Neural progenitor cell (in vitro differentiated cells): ENCODE measurements at regions not wholly inside any gene's neighbourhood (a gene's known extent, or its start where the extent isn't known, plus 50 kb on each side); places are given as distances from the start of the nearest gene placed in this dataset.

Source experiments
- DNase-seq: peaks from one replicate; pipeline ENCODE4 v3.0.0-alpha.2; 2016; ENCODE audit warnings: low spot score
- H2AFZ ChIP-seq: fragments of 200-600 bp; sonication (generic); replicated peaks from 2 replicates; pipeline ENCODE4 v1.6.1; 2016; ENCODE audit warnings: antibody characterized with exemption
- H3F3A ChIP-seq: fragments of 200-600 bp; sonication (generic); 2 replicates; pipeline ENCODE4 v1.6.1; 2016; ENCODE audit warnings: antibody characterized with exemption, low read depth
- H3K27ac ChIP-seq: fragments of 200-600 bp; sonication (generic); 2 replicates; pipeline ENCODE4 v1.5.1; 2016; ENCODE audit warnings: mild to moderate bottlenecking
- H3K27me3 ChIP-seq: fragments of 200-600 bp; sonication (generic); 2 replicates; pipeline ENCODE4 v1.6.1; 2016; ENCODE audit warnings: mild to moderate bottlenecking, moderate library complexity
- H3K36me3 ChIP-seq: fragments of 200-600 bp; sonication (generic); 2 replicates; pipeline ENCODE4 v1.5.1; 2016
- H3K4me1 ChIP-seq: fragments of 200-600 bp; sonication (generic); 2 replicates; pipeline ENCODE4 v1.6.1; 2016; ENCODE audit warnings: mixed run types
- H3K4me2 ChIP-seq: fragments of 200-600 bp; sonication (generic); 2 replicates; pipeline ENCODE4 v1.6.1; 2016
- H3K4me3 ChIP-seq: fragments of 200-600 bp; sonication (generic); 2 replicates; pipeline ENCODE4 v1.5.1; 2016
- H3K79me2 ChIP-seq: fragments of 200-600 bp; sonication (generic); 2 replicates; pipeline ENCODE4 v1.6.1; 2016; ENCODE audit warnings: low read depth
- H3K9ac ChIP-seq: fragments of 200-600 bp; sonication (generic); 2 replicates; pipeline ENCODE4 v1.6.1; 2016
- H3K9me3 ChIP-seq: fragments of 200-600 bp; sonication (generic); 2 replicates; pipeline ENCODE4 v1.5.1; 2016; ENCODE audit warnings: low read depth
- H4K20me1 ChIP-seq: fragments of 200-600 bp; sonication (generic); 2 replicates; pipeline ENCODE4 v1.6.1; 2016; ENCODE audit warnings: low read depth
- H3K27ac Mint-ChIP-seq: 3 replicates; pipeline ENCODE4 v1.8.0; 2021; ENCODE audit warnings: mixed read lengths
- H3K27me3 Mint-ChIP-seq: 2 replicates; pipeline ENCODE4 v1.8.0; 2022; ENCODE audit warnings: low read depth, mild to moderate bottlenecking, inconsistent platforms, moderate library complexity, mixed read lengths; ENCODE audit not compliant: insufficient read depth
- H3K36me3 Mint-ChIP-seq: 3 replicates; pipeline ENCODE4 v1.8.0; 2021; ENCODE audit warnings: mixed read lengths
- H3K4me1 Mint-ChIP-seq: 3 replicates; pipeline ENCODE4 v1.8.0; 2021; ENCODE audit warnings: mixed read lengths
- H3K4me3 Mint-ChIP-seq: 3 replicates; pipeline ENCODE4 v1.8.0; 2021; ENCODE audit warnings: mild to moderate bottlenecking, moderate library complexity, mixed read lengths
- H3K9me3 Mint-ChIP-seq: 3 replicates; pipeline ENCODE4 v1.8.0; 2020; ENCODE audit warnings: mixed read lengths
- EZH2 ChIP-seq: fragments of 200-600 bp; sonication (generic); IDR thresholded peaks from 2 replicates; pipeline ENCODE4 v1.6.1; 2017; ENCODE audit warnings: antibody characterized with exemption, mild to moderate bottlenecking, moderate library complexity
- EZH2phosphoT487 ChIP-seq: fragments of 200-600 bp; sonication (generic); IDR thresholded peaks from 2 replicates; pipeline ENCODE4 v1.6.1; 2017; ENCODE audit warnings: antibody characterized with exemption
- TF ChIP-seq, protein P1 (sequence below): fragments of 200-600 bp; sonication (generic); IDR thresholded peaks from 2 replicates; pipeline ENCODE4 v1.5.1; 2017; ENCODE audit warnings: antibody characterized with exemption, mild to moderate bottlenecking

GRCh38 chr4:11843340-11843739, 414.6 kb upstream of the HS3ST1 start:
- peaks cover 13% of the 10 kb centered on the region for H3K4me1 Mint-ChIP-seq
- H3K4me2 ChIP-seq = no peak overlapping the region
- H3K27ac ChIP-seq = no peak overlapping the region
- no peak overlapping the region for H3K9ac ChIP-seq
- H3K9me3 ChIP-seq = no peaks in the 10 kb centered on the region
- no peaks in the 10 kb centered on the region for H3K79me2 ChIP-seq
- no peak overlapping the region for H3K4me3 Mint-ChIP-seq
- H3K36me3 ChIP-seq = no peaks in the 10 kb centered on the region
- no peaks in the 10 kb centered on the region for H3K36me3 Mint-ChIP-seq
- DNase-seq = no peak
- H3K9me3 Mint-ChIP-seq = no peaks in the 10 kb centered on the region
- H4K20me1 ChIP-seq = no peaks in the 10 kb centered on the region
- TF ChIP-seq EZH2phosphoT487 (no peak), EZH2 (no peak)
- TF ChIP-seq, protein P1, sequence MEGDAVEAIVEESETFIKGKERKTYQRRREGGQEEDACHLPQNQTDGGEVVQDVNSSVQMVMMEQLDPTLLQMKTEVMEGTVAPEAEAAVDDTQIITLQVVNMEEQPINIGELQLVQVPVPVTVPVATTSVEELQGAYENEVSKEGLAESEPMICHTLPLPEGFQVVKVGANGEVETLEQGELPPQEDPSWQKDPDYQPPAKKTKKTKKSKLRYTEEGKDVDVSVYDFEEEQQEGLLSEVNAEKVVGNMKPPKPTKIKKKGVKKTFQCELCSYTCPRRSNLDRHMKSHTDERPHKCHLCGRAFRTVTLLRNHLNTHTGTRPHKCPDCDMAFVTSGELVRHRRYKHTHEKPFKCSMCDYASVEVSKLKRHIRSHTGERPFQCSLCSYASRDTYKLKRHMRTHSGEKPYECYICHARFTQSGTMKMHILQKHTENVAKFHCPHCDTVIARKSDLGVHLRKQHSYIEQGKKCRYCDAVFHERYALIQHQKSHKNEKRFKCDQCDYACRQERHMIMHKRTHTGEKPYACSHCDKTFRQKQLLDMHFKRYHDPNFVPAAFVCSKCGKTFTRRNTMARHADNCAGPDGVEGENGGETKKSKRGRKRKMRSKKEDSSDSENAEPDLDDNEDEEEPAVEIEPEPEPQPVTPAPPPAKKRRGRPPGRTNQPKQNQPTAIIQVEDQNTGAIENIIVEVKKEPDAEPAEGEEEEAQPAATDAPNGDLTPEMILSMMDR = no peak
- H3K27ac Mint-ChIP-seq = no peak overlapping the region
- no peaks in the 10 kb centered on the region for H3F3A ChIP-seq
- no peak overlapping the region for H3K4me3 ChIP-seq
- no peaks in the 10 kb centered on the region for H3K4me1 ChIP-seq
- H3K27me3 ChIP-seq = no peaks in the 10 kb centered on the region
- H2AFZ ChIP-seq = no peak overlapping the region
- H3K27me3 Mint-ChIP-seq = peaks cover 2% of the 10 kb centered on the region

DNA sequence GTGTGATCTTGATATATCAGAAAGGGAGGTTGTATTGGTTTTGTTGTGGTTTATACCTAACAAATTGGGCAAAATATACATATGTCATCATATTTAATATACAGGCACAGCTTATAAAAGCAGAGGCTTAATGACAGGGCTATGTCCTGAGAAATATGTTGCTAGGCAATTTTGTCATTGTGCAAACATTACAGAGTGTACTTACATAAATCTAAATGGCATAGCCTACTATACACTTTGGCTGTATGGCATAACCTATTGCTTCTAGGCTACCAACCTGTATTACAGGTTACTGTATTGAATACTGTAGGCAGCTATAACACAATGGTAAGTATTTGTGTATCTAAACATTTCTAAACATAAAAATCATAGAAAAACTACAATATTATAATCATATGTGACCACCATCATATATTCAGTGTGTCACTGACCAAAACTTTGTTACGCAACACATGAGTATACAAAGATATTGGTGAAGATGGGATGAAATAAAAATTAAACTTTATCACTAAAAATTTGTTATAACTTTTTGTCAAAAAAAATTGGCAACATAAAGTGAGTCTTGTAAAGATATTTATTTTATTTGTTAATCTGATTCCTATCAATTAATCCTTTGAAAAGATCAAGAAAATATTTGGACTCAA, 414.0 kb upstream of the HS3ST1 start:
- Mint-ChIP-seq H3K27ac (no peak overlapping the region), H3K27me3 (peaks cover 2% of the 10 kb centered on the region), H3K4me3 (no peak overlapping the region), H3K36me3 (no peaks in the 10 kb centered on the region), H3K9me3 (no peaks in the 10 kb centered on the region), H3K4me1 (peaks cover 13% of the 10 kb centered on the region)
- Histone ChIP-seq H2AFZ (no peak overlapping the region), H3K4me3 (no peak overlapping the region), H3K79me2 (no peaks in the 10 kb centered on the region), H3K27me3 (no peaks in the 10 kb centered on the region), H3K9me3 (no peaks in the 10 kb centered on the region), H3K4me1 (no peaks in the 10 kb centered on the region), H3K9ac (no peak overlapping the region), H4K20me1 (no peaks in the 10 kb centered on the region), H3F3A (no peaks in the 10 kb centered on the region), H3K4me2 (no peak overlapping the region), H3K27ac (no peak overlapping the region), H3K36me3 (no peaks in the 10 kb centered on the region)
- no peak for DNase-seq
- no peak for TF ChIP-seq EZH2
- TF ChIP-seq EZH2phosphoT487 = no peak
- TF ChIP-seq, protein P1 = no peak

DNA sequence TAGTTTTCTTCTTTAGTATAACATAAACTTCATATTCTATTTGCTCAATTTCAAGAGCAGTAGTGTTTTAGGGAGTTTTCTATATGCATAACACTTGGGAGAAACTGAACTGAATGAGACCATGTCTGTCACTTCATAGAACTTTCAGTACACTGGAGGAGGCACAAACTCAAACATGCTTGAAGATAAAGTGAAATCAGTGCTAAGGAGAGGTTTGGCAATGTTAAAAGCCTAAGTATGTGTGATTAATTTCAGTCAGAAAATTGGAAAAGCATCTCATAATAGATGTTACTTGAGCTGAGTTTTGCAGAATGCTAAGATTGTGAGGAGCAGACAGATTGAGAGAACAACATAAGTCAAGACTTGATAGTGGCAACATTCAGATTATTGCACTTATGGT, 411.2 kb upstream of the HS3ST1 start:
- H3K27ac ChIP-seq = no peak overlapping the region
- no peak overlapping the region for H3K4me2 ChIP-seq
- no peaks in the 10 kb centered on the region for H3K27me3 ChIP-seq
- no peaks in the 10 kb centered on the region for H3K79me2 ChIP-seq
- H3K9me3 ChIP-seq = no peaks in the 10 kb centered on the region
- H2AFZ ChIP-seq = no peak overlapping the region
- H3K4me3 ChIP-seq = no peak overlapping the region
- Mint-ChIP-seq H3K4me3 (no peak overlapping the region), H3K27ac (no peak overlapping the region), H3K36me3 (no peaks in the 10 kb centered on the region), H3K9me3 (no peaks in the 10 kb centered on the region), H3K27me3 (no peaks in the 10 kb centered on the region), H3K4me1 (peaks cover 13% of the 10 kb centered on the region)
- DNase-seq = no peak
- H3K36me3 ChIP-seq = no peaks in the 10 kb centered on the region
- no peak overlapping the region for H3K9ac ChIP-seq
- no peaks in the 10 kb centered on the region for H3K4me1 ChIP-seq
- H4K20me1 ChIP-seq = no peaks in the 10 kb centered on the region
- H3F3A ChIP-seq = no peaks in the 10 kb centered on the region
- no peak for TF ChIP-seq EZH2phosphoT487
- TF ChIP-seq, protein P1 = no peak
- no peak for TF ChIP-seq EZH2
